SK-N-MC (cell line): ENCODE measurements at regions not wholly inside any gene's neighbourhood (a gene's known extent, or its start where the extent isn't known, plus 50 kb on each side); places are given as distances from the start of the nearest gene placed in this dataset.
"Not testable (repeated sequence)": the region's sequence is repeated elsewhere in the genome, so short reads cannot be mapped to it uniquely, and the experiment has no call there.

Experiments used
- DNase-seq: peaks from one replicate; pipeline ENCODE4 v3.0.0-alpha.2; 2011; ENCODE audit warnings: low read depth, low spot score
- H3K27ac ChIP-seq: fragments of 200-600 bp; sonication (generic); 2 replicates; pipeline ENCODE4 v1.5.1; 2016; ENCODE audit warnings: mixed run types
- H3K36me3 ChIP-seq: fragments of 200-600 bp; sonication (generic); 2 replicates; pipeline ENCODE4 v1.6.1; 2017; ENCODE audit warnings: antibody characterized with exemption, low read length, mixed read lengths; ENCODE audit not compliant: insufficient read depth
- H3K4me3 ChIP-seq: fragments of 200-600 bp; sonication (generic); 2 replicates; pipeline ENCODE4 v1.5.1; 2016
- H3K9ac ChIP-seq: fragments of 200-600 bp; sonication (generic); 2 replicates; pipeline ENCODE4 v1.8.0; 2017; ENCODE audit warnings: mixed run types, mixed read lengths; ENCODE audit not compliant: insufficient read length
- H3K9me3 ChIP-seq: fragments of 200-600 bp; sonication (generic); 2 replicates; pipeline ENCODE4 v1.6.1; 2017; ENCODE audit warnings: low read depth, mild to moderate bottlenecking, antibody characterized with exemption, low read length, moderate library complexity, mixed read lengths
- EZH2 ChIP-seq: fragments of 200-600 bp; sonication (generic); IDR thresholded peaks from one replicate; pipeline ENCODE4 v1.6.1; 2017; ENCODE audit warnings: antibody characterized with exemption
- FOXP2 ChIP-seq: optimal IDR thresholded peaks from 2 replicates; pipeline ENCODE3; 2011; ENCODE audit warnings: mild to moderate bottlenecking, moderate library complexity; ENCODE audit not compliant: insufficient read depth; ENCODE audit errors: extremely low read length, control extremely low read depth
- POLR2AphosphoS5 ChIP-seq: IDR thresholded peaks from 2 replicates; pipeline ENCODE4 v1.6.1; 2012; ENCODE audit warnings: mild to moderate bottlenecking, low read depth, low read length, borderline replicate concordance

DNA sequence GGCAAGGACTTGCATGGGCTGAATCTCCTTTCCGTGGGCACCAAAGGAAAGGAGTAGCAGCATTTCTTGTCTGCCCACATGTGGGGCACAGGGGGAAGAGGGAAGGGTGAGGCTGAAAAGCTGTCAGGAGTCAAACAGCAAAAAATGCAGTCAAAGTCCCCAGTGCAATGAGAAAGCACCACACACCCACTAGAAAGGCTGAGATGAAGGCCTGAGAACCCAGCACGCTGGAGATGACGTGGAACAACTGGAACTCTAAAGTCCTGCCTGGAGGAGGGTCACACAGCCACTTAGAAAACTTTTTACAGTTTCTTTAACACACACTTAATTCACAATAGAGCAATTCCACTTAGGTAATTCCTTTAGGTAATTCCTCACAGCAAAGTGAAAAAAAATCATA, 94.6 kb upstream of the IGFBPL1 start:
- H3K4me3 ChIP-seq: no peak overlapping the region

GRCh38 chr9:38516273-38516672, 92.0 kb upstream of the IGFBPL1 start:
- Histone ChIP-seq H3K27ac (peak overlapping the region; percentile 67; the same call in 1 of the 2 replicates), H3K4me3 (peak overlapping the region; percentile 47)
- H3K9me3 ChIP-seq, DNase-seq, H3K36me3 ChIP-seq, H3K9ac ChIP-seq: not testable (repeated sequence)

More for the DNA sequence above, 94.6 kb upstream of the IGFBPL1 start:
- DNase-seq: no peak
- no peak overlapping the region for H3K27ac ChIP-seq
- no peak overlapping the region for H3K9ac ChIP-seq
- TF ChIP-seq POLR2AphosphoS5 (no peak), EZH2 (no peak), FOXP2 (no peak)
- no peaks in the 10 kb centered on the region for H3K9me3 ChIP-seq
- H3K36me3 ChIP-seq: no peaks in the 10 kb centered on the region

DNA sequence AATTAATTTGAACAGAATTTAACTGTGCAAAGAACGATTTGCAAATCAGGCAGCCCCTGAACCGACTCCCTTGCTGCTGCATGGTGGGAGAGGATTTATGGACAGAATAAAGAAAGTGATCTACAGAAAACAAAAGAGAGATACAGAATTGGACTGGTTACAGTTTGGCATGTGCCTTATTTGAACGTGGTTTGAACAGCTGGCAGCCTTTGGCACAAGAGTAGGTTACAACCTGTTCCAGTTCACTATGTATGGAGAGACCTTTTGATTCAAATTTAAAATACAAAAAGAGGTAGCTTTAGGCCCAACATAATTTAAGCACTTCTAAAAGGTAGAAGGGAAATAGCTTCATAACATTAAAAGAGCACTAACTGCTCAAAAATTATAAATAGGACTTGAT, 90.8 kb upstream of the IGFBPL1 start:
- H3K9me3 ChIP-seq, H3K4me3 ChIP-seq, H3K36me3 ChIP-seq, DNase-seq, H3K9ac ChIP-seq, H3K27ac ChIP-seq: not testable (repeated sequence)

DNA sequence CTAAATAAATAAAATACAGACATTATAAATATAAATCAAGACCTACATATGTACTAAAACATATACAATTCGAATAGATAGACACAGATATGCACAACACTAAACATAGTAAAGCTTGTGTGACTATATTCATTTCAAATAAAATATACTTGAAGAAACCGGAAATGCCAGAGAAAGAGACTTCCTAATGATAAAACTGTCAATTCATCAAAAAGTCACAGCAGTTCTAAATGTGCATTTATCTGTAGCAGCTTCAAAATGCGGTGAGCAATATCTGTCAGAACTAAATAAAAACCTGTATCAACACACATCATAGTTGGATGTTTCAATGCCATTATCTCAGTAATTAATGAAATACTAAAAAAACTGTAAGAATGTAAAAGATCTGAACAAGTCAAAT, 86.1 kb upstream of the IGFBPL1 start:
- not testable (repeated sequence) for H3K9me3 ChIP-seq, H3K4me3 ChIP-seq, H3K9ac ChIP-seq, H3K27ac ChIP-seq, DNase-seq, H3K36me3 ChIP-seq

DNA sequence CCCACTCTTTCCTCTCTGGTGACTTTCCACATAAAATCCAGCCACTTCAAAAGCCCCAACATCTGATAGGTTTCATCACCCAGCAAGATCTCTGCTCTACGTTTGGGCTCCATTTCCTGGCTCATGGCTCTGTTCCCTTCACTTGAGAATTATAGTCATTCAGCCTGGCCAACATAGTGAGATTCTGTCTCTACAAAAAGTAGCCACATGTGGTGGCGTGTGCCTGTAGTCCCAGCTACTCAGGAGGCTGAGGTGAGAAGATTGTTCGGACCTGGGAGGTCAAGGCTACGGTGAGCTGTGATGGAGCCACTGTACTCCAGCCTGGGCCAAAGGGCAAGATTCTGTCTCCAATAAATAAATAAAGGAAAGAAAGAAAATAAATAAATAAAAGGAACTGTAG, 83.3 kb upstream of the IGFBPL1 start:
- no peak overlapping the region for H3K27ac ChIP-seq
- no peak overlapping the region for H3K4me3 ChIP-seq
- TF ChIP-seq EZH2 (no peak), FOXP2 (no peak), POLR2AphosphoS5 (no peak)
- H3K9ac ChIP-seq: no peak overlapping the region
- DNase-seq: no peak
- no peaks in the 10 kb centered on the region for H3K36me3 ChIP-seq
- no peaks in the 10 kb centered on the region for H3K9me3 ChIP-seq

DNA sequence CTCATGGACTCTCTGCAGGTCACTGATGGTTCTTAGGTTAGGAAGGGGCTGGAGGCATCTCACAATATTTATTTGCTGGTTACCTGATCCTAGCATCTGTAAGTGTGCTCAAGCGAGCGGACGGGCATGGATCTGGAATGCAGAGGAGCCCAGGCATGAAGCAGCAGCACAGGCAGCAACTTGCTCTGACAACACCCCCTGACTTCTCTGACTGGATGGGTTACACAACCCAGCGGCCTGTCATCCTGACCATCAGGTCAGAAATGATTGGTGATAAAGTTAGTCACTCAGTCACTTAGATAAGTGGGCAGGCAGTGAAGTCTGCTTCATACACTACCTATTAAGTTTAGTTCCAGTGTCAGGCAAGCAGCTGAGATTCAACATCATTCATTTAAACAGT, 75.9 kb upstream of the IGFBPL1 start:
- H3K27ac ChIP-seq, DNase-seq, H3K9ac ChIP-seq, H3K9me3 ChIP-seq, H3K4me3 ChIP-seq, H3K36me3 ChIP-seq: not testable (repeated sequence)

- H3K9me3 ChIP-seq, H3K9ac ChIP-seq, H3K36me3 ChIP-seq, H3K27ac ChIP-seq, H3K4me3 ChIP-seq, DNase-seq: not testable (repeated sequence)
Measured at GRCh38 chr9:38498551-38498950, 74.3 kb upstream of the IGFBPL1 start.

DNA sequence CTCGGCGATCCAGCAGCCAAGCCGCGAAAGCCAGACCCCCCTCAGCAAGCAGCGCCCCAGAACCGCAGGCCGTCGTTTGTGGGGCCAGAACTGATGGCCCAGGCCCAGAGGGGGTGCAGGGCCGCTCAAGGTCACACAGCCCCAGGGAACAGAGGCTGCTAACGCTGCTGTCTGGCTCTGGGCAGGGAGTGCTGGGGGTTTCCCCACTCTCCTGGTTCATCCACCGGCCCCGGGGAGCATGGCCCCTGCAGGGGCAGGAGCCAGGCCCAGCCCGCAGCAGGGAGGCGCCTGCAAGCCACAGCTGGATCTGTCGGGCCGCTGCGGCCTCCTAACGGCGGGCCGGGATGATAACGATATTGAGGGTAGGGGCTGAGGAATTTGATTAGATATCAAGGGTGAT, 64.8 kb upstream of the IGFBPL1 start:
- Histone ChIP-seq H3K9ac (no peak overlapping the region), H3K4me3 (no peak overlapping the region), H3K36me3 (no peaks in the 10 kb centered on the region), H3K27ac (no peak overlapping the region), H3K9me3 (no peaks in the 10 kb centered on the region)
- no peak for DNase-seq
- TF ChIP-seq POLR2AphosphoS5 (no peak), FOXP2 (no peak), EZH2 (no peak)

DNA sequence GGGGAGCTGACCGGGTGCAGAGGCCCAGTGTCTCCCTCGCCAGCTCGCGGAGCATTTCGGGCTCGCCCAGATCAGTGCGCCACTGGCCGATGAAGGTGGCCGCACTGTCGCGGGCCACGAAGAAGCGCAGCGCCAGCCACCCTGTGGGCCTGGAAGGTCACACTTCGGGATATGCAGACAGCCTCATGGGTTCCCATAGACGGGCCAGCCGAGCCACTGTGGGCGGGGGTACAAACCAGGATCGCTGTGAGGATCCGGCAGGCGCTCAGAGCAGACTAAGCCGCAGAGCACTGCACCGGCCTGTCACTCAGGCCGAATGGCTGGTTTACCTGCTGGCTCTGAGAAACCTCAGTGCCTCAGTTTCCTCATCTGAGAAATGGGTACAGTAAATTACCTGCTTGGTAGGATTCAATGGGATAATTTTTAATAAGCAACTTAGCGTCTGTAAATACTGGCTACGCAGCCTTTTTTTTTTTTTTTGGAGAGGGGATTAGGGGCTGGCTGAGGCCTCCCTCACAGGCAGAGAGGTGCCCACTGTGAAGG, 64.0 kb upstream of the IGFBPL1 start:
- no peak for DNase-seq
- Histone ChIP-seq H3K9me3 (no peaks in the 10 kb centered on the region), H3K9ac (no peak overlapping the region), H3K36me3 (no peaks in the 10 kb centered on the region), H3K27ac (no peak overlapping the region), H3K4me3 (no peak overlapping the region)
- no peak for TF ChIP-seq EZH2
- no peak for TF ChIP-seq FOXP2
- TF ChIP-seq POLR2AphosphoS5: no peak

DNA sequence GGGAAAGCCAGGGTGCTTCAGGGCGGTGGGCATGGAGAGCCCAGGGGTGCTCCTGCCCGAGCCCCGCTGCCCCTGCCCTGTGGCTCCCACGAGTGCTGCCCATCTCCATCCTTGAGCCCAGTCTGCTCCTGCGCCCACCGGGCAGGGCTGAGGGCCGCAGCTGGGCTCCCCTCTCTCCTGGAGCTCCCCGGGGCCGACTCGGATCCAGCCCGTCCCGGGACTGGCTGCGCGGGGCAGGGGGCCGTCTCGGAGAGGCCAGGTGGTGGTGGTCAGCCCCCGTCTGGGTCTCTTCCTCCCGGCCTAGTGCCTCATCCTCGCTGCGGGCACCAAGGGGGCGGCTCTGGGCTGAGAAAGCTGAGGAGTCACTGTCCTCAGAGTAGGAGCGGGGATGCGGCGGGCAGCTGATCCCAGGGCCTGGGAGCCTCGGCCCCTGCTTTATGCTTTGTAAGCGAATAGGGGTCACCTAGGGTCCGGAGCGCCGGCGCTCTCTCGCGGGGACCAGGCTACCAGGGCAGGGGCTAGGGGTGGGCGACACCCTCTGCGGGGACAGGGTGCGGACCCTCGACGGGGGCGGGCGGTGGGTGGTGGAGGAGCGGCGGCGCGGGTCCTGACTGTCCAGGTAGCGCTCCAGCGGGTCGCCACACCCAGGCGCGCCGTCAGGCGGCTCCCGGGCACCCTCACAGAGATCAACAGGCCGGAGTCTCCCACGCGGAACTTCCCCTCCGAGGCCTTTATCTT, 63.3 kb upstream of the IGFBPL1 start:
- H3K27ac ChIP-seq, DNase-seq, H3K4me3 ChIP-seq, H3K9ac ChIP-seq, H3K9me3 ChIP-seq, H3K36me3 ChIP-seq: not testable (repeated sequence)
